IPS-20b (cell line): ENCODE measurements at regions not wholly inside any gene's neighbourhood (a gene's known extent, or its start where the extent isn't known, plus 50 kb on each side); places are given as distances from the start of the nearest gene placed in this dataset.

ENCODE experiments used
- H3K27ac ChIP-seq: one replicate; pipeline ENCODE4 v1.5.1; 2013; ENCODE audit warnings: low read length
- H3K27me3 ChIP-seq: 2 replicates; pipeline ENCODE4 v1.6.1; 2013; ENCODE audit warnings: mild to moderate bottlenecking, low read length, inconsistent platforms; ENCODE audit not compliant: insufficient read depth
- H3K36me3 ChIP-seq: 2 replicates; pipeline ENCODE4 v1.6.1; 2013; ENCODE audit warnings: low read depth, mild to moderate bottlenecking, inconsistent platforms, low read length, moderate library complexity; ENCODE audit not compliant: insufficient read depth
- H3K4me1 ChIP-seq: 2 replicates; pipeline ENCODE4 v1.6.1; 2013; ENCODE audit warnings: mild to moderate bottlenecking, control low read depth, inconsistent platforms, low read length, moderate library complexity; ENCODE audit not compliant: insufficient read depth
- H3K4me3 ChIP-seq: 2 replicates; pipeline ENCODE4 v1.5.1; 2013; ENCODE audit warnings: mild to moderate bottlenecking, low read length, inconsistent platforms
- H3K9ac ChIP-seq: 2 replicates; pipeline ENCODE4 v1.6.1; 2013; ENCODE audit warnings: low read depth, mild to moderate bottlenecking, inconsistent platforms, low read length, moderate library complexity
- H3K9me3 ChIP-seq: 2 replicates; pipeline ENCODE4 v1.6.1; 2013; ENCODE audit warnings: mild to moderate bottlenecking, low read depth, low read length, inconsistent platforms; ENCODE audit not compliant: insufficient read depth

- no peaks in the 10 kb centered on the region for H3K9me3 ChIP-seq
- no peak overlapping the region for H3K4me3 ChIP-seq
- no peaks in the 10 kb centered on the region for H3K27me3 ChIP-seq
- H3K4me1 ChIP-seq: no peaks in the 10 kb centered on the region
- H3K27ac ChIP-seq: no peak overlapping the region
- H3K36me3 ChIP-seq: no peaks in the 10 kb centered on the region
- H3K9ac ChIP-seq: no peak overlapping the region
These were observed 49.9 kb upstream of the TRIM77 start for GRCh38 chr11:89660234-89660633.
